Retina (tissue), 1 donor: ENCODE measurements at regions not wholly inside any gene's neighbourhood (a gene's known extent, or its start where the extent isn't known, plus 50 kb on each side); places are given as distances from the start of the nearest gene placed in this dataset.

Experiments
- DNase-seq: peaks from one replicate; pipeline ENCODE4 v3.0.0-alpha.2; 2016

DNA sequence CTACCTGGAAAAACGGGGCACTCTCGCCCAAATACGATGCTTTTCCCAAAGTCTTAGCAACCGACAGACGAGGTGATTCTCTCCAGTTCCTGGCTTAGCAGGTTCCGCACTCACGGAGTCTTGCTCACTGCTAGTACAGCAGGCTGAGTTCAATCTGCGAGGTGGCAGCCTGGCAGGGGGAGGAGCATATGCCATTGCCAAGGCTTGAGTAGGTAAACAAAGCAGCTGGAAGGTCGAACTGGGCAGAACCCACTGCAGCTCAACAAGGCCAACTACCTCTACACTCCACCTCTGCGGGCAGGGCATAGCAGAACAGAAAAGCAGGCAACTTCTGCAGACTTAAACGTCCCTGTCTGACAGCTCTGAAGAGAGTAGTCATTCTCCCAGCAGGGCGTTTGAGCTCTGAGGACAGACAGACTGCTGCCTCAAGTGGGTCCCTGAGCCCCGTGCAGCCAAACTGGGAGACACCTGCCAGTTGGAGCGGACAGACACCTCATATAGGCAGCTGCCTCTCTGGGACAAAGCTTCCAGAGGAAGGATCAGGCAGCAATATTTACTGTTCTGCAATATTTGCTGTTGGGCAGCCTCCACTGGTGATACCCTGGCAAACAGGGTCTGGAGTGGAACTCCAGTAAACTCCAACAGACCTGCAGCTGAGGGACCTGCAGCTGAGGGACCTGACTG, 73.4 kb upstream of the CADM2 start:
- no peak for DNase-seq

GRCh38 chr3:84891851-84892250, 66.9 kb upstream of the CADM2 start:
- no peak for DNase-seq

GRCh38 chr3:84893211-84893610, 65.6 kb upstream of the CADM2 start:
- DNase-seq, result no peak

- no peak for DNase-seq
Measured at GRCh38 chr3:84904212-84904611, 54.6 kb upstream of the CADM2 start.

- DNase-seq, result no peak
Measured at GRCh38 chr3:84904816-84905555, 53.8 kb upstream of the CADM2 start.

DNA sequence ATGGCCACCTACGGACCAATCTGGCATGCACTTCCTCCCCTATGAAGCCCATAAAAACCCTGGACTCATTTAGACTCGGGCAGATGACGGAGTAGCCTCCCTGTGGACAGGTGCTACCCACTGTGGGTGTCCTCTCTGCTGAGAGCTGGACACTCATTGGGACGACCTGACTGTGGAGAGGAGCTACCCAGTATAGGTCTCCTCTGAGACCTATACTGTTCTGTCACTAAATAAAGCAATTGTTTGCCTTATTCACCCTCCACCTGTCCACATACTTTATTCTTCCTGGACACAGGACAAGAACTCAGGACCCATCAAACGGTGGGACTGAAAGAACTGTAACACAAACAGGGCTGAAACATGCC, 53.3 kb upstream of the CADM2 start:
- DNase-seq, result no peak

GRCh38 chr3:84906065-84906464, 52.7 kb upstream of the CADM2 start:
- no peak for DNase-seq
